ENCODE measurements at regions not wholly inside any gene's neighbourhood (a gene's known extent, or its start where the extent isn't known, plus 50 kb on each side); places are given as distances from the start of the nearest gene placed in this dataset.

GRCh38 chr11:128089962-128090361, 497.4 kb downstream of the ETS1 start:
- Mint-ChIP-seq H3K27me3 (ENCODE audit: unreplicated experiment) (no peaks in the 10 kb centered on the region), H3K36me3 (ENCODE audit: unreplicated experiment) (peaks cover 3% of the 10 kb centered on the region), H3K4me3 (ENCODE audit: unreplicated experiment) (no peak overlapping the region), H3K4me1 (ENCODE audit: unreplicated experiment) (no peaks in the 10 kb centered on the region), H3K9me3 (ENCODE audit: unreplicated experiment) (peaks cover 12% of the 10 kb centered on the region), H3K27ac (ENCODE audit: unreplicated experiment) (no peak overlapping the region)
- TF ChIP-seq CTCF (IDR thresholded peaks at IDR 0.05), result no peak
- DNase-seq (ENCODE audit: extremely low spot score, unreplicated experiment), result no peak

- Mint-ChIP-seq H3K36me3 (ENCODE audit: unreplicated experiment) (peaks cover 3% of the 10 kb centered on the region), H3K27me3 (ENCODE audit: unreplicated experiment) (peaks cover 5% of the 10 kb centered on the region), H3K27ac (ENCODE audit: unreplicated experiment) (no peak overlapping the region), H3K4me1 (ENCODE audit: unreplicated experiment) (no peaks in the 10 kb centered on the region), H3K4me3 (ENCODE audit: unreplicated experiment) (no peak overlapping the region), H3K9me3 (ENCODE audit: unreplicated experiment) (peaks cover 17% of the 10 kb centered on the region)
- DNase-seq (ENCODE audit: extremely low spot score, unreplicated experiment), result no peak
- TF ChIP-seq CTCF (IDR thresholded peaks at IDR 0.05), result no peak
Measured at GRCh38 chr11:128086794-128087193, 500.6 kb downstream of the ETS1 start.

- Mint-ChIP-seq H3K4me3 (ENCODE audit: unreplicated experiment) (no peak overlapping the region), H3K36me3 (ENCODE audit: unreplicated experiment) (peaks cover 1% of the 10 kb centered on the region), H3K27me3 (ENCODE audit: unreplicated experiment) (peaks cover 6% of the 10 kb centered on the region), H3K9me3 (ENCODE audit: unreplicated experiment) (peaks cover 14% of the 10 kb centered on the region), H3K27ac (ENCODE audit: unreplicated experiment) (no peak overlapping the region), H3K4me1 (ENCODE audit: unreplicated experiment) (no peaks in the 10 kb centered on the region)
- DNase-seq (ENCODE audit: extremely low spot score, unreplicated experiment), result no peak
- TF ChIP-seq CTCF (IDR thresholded peaks at IDR 0.05), result no peak
Measured at GRCh38 chr11:128085276-128085675, 502.1 kb downstream of the ETS1 start.

- peaks cover 4% of the 10 kb centered on the region for H3K9me3 Mint-ChIP-seq (ENCODE audit: unreplicated experiment)
- H3K4me1 Mint-ChIP-seq (ENCODE audit: unreplicated experiment), result no peaks in the 10 kb centered on the region
- H3K4me3 Mint-ChIP-seq (ENCODE audit: unreplicated experiment), result no peak overlapping the region
- no peak for TF ChIP-seq CTCF (IDR thresholded peaks at IDR 0.05)
- no peak for DNase-seq (ENCODE audit: extremely low spot score, unreplicated experiment)
- H3K27me3 Mint-ChIP-seq (ENCODE audit: unreplicated experiment), result peaks cover 20% of the 10 kb centered on the region
- no peaks in the 10 kb centered on the region for H3K36me3 Mint-ChIP-seq (ENCODE audit: unreplicated experiment)
- no peak overlapping the region for H3K27ac Mint-ChIP-seq (ENCODE audit: unreplicated experiment)
Measured at GRCh38 chr11:128082574-128082973, 504.8 kb downstream of the ETS1 start.

GRCh38 chr11:128069665-128070064, 517.7 kb downstream of the ETS1 start:
- DNase-seq (ENCODE audit: extremely low spot score, unreplicated experiment), result no peak
- Mint-ChIP-seq H3K36me3 (ENCODE audit: unreplicated experiment) (no peaks in the 10 kb centered on the region), H3K27me3 (ENCODE audit: unreplicated experiment) (peaks cover 2% of the 10 kb centered on the region), H3K27ac (ENCODE audit: unreplicated experiment) (no peak overlapping the region), H3K9me3 (ENCODE audit: unreplicated experiment) (peaks cover 1% of the 10 kb centered on the region), H3K4me3 (ENCODE audit: unreplicated experiment) (no peak overlapping the region), H3K4me1 (ENCODE audit: unreplicated experiment) (peaks cover 3% of the 10 kb centered on the region)
- no peak for TF ChIP-seq CTCF (IDR thresholded peaks at IDR 0.05)

Data from osteocyte (in vitro differentiated cells).